ENCODE measurements at regions not wholly inside any gene's neighbourhood (a gene's known extent, or its start where the extent isn't known, plus 50 kb on each side); places are given as distances from the start of the nearest gene placed in this dataset.
A peak's percentile ranks its signal among the peaks of the same experiment; 100 is the strongest.

DNA sequence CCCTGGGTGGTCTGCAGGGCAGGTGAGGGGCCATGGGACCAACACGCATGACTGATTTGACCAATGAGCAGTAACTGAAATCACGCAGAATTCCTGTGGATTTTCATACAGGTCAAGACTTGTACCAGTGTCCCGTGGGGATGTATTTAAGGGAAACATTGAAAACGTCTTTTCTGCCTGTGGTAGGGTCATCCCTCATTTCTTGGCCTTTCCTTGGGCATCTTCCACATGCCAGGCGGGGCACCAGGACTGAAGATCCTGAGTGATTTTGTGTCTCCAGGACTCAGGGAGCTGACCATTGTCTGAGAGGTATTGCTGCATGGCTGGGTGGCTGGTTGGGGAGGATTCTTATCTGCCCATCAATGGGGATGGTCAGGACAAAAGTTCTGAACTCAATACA, 289.0 kb downstream of the GLRX3 start:
- DNase-seq (ENCODE audit: low spot score): no peak

DNA sequence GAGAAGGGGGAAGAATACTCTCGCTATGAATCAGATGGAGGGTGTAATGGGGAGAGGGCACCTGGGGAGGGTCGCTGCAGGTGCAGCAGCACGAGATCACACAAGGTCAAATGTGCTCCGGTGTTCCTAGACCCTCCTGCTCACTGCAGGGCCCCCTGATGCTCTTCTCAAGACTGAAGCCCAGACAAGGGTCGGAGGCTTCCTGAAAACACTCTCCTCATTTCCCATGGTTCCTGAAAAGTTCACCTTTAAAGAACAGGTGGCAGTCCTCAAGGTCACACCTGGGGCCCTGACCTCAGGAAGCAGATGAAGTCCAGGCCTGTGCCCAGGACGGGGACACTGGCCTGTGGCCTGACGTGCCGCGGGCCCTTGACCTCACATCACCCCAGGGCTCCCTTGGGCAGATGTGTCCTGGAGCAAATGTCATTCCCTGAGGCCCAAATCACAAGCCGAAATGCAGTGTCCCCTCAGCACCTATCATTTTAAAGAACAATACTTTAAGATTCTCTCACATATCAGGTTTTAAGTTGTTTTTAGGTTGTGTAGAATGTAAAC, 289.8 kb downstream of the GLRX3 start:
- DNase-seq (ENCODE audit: low spot score): no peak

DNA sequence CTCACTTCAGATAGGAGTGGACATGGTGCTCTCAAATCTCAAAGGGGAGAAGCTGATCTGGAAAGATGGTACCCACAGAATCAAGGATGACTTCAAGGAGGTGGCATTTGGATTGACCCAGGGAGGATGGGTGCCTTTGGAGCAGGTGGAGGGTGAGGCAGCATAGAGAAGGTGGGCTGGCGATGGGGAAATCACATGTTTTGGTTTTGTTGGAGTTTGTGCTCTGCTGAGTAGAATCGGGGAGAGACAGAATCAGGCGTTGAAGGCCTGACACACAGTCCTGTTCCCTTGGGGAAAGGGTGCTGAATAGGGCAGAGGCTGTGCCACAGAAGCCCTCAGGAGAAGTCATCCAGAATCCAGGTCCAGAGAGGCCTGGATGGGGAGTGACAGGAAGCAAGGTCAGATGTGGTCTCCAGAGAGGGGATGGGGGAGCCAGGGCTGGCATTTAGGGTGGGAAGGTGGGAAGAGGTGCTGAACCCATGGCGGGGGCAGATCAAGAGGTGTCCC, 291.1 kb downstream of the GLRX3 start:
- DNase-seq (ENCODE audit: low spot score): no peak

DNA sequence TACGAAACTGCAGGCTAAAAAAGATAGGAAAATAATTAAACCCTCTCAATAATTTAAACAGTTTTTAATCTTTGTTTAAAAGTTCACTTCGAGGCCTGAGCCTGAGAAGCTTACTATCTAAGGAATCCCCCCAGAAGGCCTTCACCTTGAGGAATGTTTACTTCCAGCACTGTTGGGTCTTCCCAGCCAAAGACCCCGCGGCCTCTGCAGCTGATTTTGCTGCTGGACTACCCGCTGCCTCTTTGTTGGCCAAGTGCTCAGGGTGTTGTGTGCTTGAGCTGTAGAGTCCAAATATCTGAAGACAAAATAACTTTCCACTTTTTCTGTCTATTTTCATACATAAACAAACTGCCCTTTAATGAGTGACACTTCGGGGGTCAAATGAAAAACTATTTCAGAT, 292.7 kb downstream of the GLRX3 start:
- peak; percentile 65 for DNase-seq (ENCODE audit: low spot score)

DNA sequence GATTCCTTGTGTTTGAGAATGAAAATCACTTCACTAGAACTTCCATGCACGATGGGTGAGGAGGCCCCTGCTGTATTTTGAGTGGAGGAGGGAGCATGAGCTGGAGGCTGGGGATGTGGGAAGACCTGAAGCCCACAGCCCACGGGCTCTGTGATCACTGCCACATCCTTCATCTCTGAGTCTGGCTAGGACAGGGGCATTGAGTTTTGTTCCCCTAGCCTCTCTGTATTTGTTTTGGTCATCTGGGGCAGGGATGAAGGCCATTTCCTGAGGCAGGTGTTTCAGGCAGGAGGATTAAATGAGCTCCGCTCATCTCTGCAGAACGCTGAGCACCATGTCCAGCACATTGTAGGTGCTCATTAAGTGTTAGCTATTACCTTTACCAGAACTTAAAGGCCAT, 293.6 kb downstream of the GLRX3 start:
- no peak for DNase-seq (ENCODE audit: low spot score)

DNA sequence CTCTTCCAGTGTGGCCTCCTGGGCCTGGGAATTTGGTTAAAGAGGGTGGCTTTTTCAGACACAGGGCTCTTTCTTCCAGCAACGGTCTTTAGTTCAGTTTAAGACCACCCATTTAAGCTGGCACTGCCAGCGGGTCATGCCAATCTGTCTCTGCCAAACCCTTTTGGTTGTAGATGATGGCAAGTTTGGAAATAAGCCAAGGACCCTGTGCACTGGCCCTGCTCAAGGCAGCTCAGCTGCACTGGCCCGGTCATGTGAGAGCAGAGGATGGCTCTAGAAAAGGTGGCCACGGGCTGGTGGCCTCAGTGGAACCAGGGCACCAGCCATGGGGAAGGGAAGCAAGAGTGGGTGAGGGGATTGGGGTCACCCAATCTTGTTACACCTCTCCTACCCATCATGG, 294.1 kb downstream of the GLRX3 start:
- peak; percentile 68 for DNase-seq (ENCODE audit: low spot score)

DNA sequence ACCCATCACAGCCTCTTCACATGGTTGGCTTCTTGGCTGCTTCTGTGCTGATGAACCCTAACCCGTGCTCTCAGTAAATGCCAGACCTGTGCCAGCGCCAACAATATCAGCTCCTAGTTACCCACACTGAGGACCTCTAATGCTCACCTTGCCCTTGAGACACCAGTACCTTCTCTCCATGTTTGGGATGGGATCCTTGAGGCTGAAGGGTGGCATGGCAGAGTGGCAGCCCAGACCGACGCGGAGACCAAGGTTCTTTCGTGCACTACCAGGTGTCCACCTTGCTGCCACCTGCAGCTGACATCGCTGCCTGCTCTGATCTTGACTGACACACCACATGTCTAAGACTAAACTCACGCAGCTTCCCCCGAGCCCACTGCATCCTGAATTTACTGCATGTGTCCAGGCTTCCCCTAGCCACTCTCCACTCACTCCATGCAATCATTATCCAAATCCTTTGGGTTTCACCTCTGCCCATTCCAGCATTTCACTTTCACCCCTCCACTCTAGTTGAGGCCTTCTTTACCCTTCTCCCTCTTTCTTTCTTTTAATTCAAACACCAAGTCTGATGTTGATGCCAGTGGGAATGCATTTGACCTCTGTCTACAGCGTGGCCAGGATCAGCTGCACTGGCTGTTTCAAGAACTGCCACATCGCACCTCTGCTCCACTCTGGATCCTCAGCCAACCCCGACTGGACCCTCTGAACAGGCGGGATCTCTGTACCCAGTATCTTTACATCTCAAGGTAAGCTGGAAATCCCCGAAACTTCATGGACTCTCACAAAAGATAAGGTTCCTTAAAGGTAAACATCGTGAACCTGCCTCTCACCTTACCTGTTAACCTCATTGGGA, 294.9 kb downstream of the GLRX3 start:
- DNase-seq (ENCODE audit: low spot score): peak; percentile 57

DNA sequence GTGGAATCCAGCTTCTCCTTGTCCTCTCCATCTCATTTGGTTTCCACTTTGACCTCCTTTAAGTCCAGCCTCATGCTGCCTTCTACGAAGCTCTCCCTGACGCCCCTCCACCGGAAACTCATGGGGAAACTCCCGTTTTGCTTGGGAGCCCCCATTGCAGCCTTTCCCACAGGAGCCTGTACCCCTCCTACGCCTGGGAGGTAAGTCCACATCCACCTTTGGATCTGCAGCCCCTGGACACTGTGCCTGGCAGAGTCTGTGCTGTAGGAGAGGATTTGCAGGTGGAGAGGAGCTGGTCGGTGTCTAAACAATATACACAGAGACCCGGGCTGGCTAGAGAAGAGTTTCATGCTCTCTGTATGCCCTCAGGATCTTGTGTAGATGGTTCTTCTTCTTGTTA, 296.1 kb downstream of the GLRX3 start:
- peak; percentile 26 for DNase-seq (ENCODE audit: low spot score)

DNA sequence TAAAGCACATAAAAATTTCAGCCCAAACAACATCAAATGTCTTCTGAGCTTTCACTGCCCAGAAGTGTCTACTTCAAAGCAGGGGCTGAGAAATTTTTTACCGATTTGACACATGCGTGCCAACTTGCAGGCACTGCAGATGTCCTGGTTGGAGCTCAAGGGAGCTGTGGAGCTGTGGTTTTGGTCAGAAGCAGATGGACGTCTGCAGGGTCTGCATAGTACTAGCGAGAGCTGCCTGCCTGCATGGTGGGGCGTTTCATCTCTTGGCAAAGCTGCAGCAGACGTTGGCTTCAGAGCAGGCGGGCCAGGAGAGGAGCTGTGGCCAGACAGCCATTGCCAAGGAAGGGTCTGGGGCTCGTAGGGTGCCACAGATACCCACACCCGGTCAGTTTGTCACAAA, 296.7 kb downstream of the GLRX3 start:
- peak; percentile 57 for DNase-seq (ENCODE audit: low spot score)

DNA sequence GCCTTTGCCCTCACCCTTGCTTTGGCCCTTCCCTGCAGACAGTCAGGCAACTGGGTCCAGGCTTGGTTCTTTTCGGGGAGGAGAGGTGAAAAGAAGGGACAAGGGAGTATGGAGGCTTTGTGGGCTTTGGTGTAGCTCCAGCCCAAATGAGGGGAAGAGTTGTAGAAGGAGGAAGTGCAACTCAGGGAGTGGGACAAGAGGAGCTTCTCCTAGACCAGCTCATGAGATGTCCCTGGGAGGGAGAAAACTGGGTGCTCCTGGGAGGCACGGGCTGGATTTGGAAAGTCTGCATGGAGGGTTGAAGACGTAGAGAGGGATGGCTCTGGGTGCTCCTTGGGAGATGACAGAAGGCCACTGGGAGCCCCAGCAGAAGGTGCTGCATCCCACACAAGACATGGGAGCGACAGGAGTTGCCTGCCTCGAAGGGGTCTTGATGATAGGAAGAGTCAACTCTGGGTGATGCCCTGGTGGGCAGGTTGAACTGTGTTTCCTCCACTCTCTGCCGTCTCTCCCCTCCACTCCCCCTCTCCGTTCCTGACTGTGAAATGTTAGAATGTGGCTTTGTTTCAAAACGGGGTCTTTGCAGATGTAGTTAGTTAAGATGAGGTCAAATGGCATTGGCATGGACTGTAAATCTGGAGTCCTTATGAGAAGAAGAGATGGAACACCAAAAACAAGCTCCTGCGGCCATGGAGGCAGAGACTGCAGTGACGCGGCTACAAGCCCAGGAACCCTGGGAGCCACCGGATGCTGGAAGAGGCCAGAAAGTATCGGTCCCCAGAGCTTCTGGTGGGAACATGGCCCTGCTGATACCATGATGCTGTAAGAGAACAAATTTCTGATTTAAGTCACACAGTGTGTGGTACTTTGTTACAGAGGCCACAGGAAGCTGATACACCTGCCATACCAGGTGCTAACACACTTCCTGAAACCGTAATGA, 298.5 kb downstream of the GLRX3 start:
- peak; percentile 45 for DNase-seq (ENCODE audit: low spot score)

DNA sequence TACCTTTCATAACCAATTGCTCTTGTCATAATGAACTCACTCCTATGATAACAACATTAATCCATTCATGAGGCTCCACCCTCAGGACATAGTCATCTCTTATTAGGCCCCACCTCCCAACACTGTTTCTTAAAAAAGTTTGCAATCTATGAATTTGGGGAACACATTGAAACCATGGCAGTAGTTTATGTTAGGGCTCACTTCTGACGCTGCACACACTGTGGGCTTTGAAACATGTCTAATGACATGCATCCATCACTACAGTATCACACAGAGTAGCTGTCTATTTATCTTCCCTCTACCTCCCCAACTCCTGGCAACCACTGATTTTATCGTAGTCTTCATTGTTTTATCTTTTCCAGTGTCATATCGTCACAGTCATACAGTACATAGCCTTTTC, 299.8 kb downstream of the GLRX3 start:
- no peak for DNase-seq (ENCODE audit: low spot score)

DNA sequence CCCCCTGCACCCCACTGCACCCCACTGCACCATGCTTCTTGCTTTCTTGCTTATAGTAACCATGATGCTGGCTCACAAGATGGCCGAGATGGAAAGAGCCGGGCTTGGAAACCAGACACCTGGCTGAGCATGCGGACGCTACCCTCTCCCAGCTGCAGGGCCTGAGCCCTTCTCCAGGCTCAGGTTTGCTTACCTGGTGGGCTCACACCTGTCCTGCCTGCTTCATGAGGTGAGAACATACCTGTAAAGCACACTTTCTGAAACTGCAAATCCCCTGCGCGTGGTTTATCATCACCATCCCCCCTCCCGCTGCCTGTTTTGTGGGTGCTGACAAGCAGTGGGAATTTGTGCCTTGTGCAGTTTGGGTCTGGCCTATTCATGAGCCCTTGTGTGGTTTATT, 302.7 kb downstream of the GLRX3 start:
- DNase-seq (ENCODE audit: low spot score): no peak

DNA sequence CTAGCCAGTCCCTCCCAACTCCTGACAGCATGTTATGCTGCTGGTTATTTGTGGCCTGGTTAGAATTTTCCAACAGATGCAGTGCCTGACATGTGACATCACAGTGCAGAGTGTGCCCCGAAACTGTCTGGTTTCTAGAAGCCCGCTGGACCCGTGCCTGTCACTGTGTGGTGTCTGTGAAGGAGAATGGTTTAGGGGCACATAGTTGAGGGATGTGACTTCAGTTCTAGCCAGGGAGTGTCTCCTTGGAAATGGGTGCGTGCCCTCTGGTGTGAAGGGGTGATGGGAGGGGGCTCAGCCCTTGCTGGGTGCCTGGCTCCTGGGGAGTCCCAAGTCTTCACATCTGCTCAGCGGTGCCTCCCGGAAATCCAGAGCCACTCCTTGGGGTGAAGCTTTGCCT, 303.6 kb downstream of the GLRX3 start:
- DNase-seq (ENCODE audit: low spot score): no peak

DNA sequence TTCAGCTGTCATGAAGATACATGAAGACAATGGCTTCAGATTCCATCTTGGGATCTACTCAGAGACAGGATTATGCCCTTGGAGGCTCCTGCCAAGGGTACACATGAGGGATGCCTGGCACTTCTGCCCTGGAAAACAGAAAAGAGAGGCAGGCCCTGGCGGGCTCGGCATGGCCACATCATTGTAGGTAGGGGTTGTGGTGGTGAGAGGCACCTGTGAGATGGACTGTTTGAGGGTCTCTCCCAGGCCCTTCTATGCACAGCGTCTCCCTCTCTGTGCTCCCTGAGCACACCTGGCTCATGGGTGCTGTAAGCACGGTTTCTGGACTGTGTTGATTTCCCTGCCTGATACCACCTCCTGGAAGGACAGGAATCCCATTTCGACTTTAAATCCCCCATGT, 304.3 kb downstream of the GLRX3 start:
- no peak for DNase-seq (ENCODE audit: low spot score)

DNA sequence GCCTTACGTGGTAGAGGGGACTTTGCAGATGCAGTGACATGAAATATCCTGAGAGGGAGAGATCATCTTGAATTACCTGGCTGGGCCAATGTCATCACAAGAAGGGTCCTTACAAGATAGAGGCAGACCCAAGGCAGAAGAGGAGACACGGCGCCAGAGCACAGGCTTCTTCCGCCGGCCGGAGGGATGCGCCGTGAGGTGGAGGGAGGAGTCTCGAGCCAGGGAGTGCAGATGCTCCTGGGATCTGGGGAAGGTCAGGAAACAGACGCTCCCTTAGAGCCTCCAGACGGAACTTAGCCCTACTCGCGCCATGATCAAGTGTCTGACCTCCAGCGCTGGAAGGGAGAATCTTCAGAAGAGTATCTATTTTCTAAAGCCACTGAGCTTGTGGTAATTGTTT, 304.8 kb downstream of the GLRX3 start:
- DNase-seq (ENCODE audit: low spot score): no peak

DNA sequence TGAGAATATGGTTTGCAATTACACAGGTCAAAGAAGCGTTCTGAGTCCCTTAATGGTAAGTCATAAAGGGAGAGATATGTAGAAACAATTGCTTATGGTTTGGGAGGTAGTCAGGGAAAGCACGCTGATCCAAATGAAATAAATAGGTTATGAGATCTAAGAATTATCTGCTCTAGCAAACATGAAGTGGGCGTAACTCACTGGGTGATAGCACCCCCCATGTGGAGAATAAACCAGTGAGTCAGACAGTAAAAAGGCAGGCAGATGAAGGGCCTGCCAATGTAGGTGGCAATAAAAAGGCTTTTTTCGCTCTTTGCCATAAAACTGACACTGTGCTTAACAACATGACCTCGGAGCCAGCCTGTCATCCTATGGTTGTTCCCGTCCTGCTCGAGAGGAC, 306.9 kb downstream of the GLRX3 start:
- DNase-seq (ENCODE audit: low spot score): no peak

DNA sequence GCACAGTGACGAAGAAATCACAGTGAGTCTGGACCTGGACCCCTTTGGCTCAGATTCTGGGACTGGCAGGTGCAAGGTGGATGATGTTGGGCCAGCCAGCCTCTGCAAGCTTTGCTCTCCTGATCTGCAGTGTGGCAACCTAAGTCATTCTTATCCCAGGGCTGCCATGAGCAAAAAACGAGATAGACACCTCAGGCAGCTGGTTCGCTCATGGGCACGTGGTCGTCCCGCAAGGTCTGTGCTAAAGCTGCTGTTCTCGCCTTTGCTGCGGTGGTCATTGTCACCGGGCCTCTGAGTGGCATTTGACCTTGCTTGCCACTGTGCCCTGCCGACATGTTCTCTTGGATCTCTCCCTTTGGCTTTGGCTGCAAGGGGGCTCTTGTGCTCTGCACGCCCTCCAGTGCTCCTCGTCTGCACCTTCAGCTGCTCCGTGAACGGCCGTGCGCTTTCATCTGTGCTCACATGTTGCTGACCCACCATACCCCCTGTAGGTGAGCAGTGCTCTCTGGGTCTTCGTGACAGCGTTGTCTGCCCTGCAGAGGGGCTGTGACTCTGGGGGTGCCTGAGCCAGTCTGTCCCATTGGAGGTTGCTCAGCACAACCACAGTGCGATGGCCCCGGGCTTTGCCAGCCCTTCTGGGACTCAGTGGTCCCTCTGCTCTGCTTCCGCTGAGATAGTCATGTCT, 317.0 kb downstream of the GLRX3 start:
- peak; percentile 57 for DNase-seq (ENCODE audit: low spot score)

DNA sequence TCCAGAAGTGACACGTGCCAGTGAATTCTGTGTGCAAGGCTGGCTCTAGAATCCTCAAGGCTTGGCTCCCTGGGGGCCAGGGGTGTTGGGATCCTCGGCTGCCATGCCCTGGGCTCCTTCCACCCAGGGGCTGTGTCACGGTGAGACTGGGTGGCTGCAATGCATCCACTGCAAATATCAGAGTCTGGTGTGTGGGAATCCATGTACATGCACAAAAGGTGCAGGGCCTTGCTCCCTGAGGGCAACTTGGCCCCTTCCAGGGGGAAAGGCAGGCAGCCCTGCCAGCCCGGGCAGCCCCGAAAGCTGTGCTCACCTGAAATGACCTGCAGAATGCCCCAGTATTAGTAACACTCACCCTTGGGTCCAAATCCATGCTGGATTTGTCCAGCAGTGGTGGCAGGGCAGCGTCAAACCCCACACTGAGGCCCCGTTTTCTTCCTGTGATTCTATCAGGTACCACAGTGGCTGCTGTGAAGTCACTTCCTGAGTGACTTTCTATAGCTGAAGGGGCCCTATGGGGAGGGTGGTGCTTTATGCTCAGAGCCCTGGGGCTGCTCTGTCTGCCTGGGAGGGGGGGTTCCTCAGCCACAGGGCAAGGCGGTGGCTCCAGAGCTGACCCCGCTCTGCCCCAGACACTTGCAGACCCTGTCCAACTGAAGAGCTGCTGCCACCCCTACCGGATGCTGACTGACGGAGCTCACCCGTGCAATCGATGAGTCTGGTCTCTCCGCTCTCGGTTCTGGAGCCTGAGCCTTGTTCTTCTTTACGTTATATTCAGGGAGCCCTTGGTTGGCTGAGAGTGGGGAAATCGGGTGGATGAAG, 317.7 kb downstream of the GLRX3 start:
- DNase-seq (ENCODE audit: low spot score): peak; percentile 71

DNA sequence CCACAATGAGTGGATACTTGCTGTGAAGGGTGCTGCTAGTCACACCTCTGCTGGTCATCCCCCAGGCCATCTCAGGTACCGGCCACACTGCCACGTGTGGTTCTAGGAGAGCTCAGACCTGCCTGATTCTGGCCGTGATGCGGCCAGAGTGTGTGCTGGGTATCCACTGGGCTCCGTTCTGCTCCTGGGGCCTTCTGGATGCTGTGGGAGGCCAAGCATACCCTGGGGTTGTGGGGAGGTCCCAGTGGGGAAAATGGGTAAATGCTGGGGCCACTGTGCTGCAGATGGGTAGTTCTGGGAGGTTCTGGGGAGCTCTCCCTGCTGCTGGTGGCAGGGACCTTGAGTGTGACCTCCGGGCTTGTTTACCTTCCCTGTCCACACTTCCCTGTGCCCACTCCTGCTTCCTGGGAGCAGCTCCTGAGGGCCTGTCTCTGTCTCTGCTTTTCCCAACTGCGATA, 318.4 kb downstream of the GLRX3 start:
- DNase-seq (ENCODE audit: low spot score): peak; percentile 68

DNA sequence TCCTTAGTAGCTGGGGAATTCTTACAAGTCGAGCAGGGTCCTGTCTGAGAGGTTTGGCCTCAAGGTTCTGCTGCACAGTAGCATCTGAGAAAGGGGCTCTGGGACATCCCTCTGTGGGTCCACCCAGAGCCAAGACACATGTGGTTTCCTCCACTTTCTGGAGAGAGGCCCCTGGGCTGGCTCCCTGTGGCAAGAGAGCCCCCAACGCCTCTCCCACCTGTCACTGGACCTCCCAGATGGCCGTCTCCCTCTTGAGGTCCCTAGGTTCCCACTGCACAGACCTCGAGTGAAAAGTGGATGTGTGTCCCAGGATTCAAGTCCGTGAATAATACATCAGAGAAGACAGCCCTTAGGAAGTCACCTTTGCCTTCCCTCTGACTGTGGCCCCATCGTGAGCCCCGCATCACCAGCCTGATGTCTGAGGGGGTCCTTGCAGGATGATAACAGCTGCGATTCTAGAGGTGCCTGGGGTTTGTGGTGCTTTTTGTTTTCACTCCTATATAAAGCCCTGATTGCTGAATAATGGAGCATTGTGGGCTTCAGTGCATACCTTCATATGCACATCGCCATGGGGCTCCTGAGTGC, 319.0 kb downstream of the GLRX3 start:
- peak; percentile 67 for DNase-seq (ENCODE audit: low spot score)

Measured in mesenteric fat pad (tissue), 1 donor.